Bronchial epithelial cell (primary cell): ENCODE measurements at regions not wholly inside any gene's neighbourhood (a gene's known extent, or its start where the extent isn't known, plus 50 kb on each side); places are given as distances from the start of the nearest gene placed in this dataset.

ENCODE experiments used
- DNase-seq: peaks from one replicate; pipeline ENCODE4 v3.0.0-alpha.2; 2010; ENCODE audit warnings: low read depth
- FAIRE-seq: peaks from 2 replicates; lab custom pipeline; 2011; peaks lifted over from hg19 to GRCh38; lab: Jason Lieb, UNC
- H3K27me3 ChIP-seq: 2 replicates; pipeline ENCODE4 v1.5.1; 2011; ENCODE audit warnings: low read length; ENCODE audit not compliant: control insufficient read depth, insufficient read depth
- H3K36me3 ChIP-seq: 2 replicates; pipeline ENCODE4 v1.5.1; 2011; ENCODE audit warnings: low read length; ENCODE audit not compliant: control insufficient read depth, insufficient read depth
- H3K4me3 ChIP-seq: 2 replicates; pipeline ENCODE4 v1.5.1; 2011; ENCODE audit warnings: mild to moderate bottlenecking, low read depth, low read length, control low read depth
- CTCF ChIP-seq: IDR thresholded peaks from 2 replicates; pipeline ENCODE4 v1.5.1; 2011; ENCODE audit warnings: mild to moderate bottlenecking, moderate library complexity, low read length, control low read depth, inconsistent platforms; ENCODE audit not compliant: insufficient read depth, severe bottlenecking

DNA sequence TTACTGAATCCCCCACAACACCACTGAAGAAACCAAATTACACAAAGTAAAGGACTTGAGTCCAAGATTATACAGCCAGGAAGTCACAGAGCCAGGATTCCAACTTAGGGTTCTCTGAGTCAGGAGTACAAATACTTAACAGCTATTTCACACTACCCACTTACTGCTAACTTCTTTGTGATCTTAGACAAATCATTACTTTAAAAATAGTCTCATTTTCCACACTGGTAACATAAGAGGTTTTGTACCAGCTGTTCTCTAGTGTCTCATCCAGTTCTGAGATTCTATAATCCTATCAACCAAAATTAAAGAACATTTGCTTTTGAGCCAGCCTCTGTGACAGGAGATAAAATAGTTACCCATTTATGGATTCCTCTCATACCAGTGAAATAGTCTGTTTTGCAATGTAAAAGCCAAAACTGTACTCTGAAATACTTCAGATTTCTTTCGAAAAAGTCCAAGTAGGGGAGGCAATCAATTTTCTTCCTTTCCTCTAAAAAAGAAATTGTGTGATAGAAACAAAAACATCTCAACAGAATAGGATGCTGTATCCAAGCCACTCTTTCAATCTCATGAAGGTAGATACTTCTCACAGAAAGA lies 157.6 kb downstream of the LRATD1 start:
- no peak overlapping the region for H3K4me3 ChIP-seq
- no peaks in the 10 kb centered on the region for H3K36me3 ChIP-seq
- DNase-seq, result no peak
- TF ChIP-seq CTCF, result no peak
- H3K27me3 ChIP-seq, result no peaks in the 10 kb centered on the region
- FAIRE-seq, result no peak

GRCh38 chr2:14803994-14804393 lies 171.5 kb downstream of the LRATD1 start:
- no peak overlapping the region for H3K4me3 ChIP-seq
- no peak for TF ChIP-seq CTCF
- no peaks in the 10 kb centered on the region for H3K27me3 ChIP-seq
- no peak for FAIRE-seq
- H3K36me3 ChIP-seq, result no peaks in the 10 kb centered on the region
- no peak for DNase-seq

- Histone ChIP-seq H3K27me3 (no peaks in the 10 kb centered on the region), H3K36me3 (no peaks in the 10 kb centered on the region), H3K4me3 (no peak overlapping the region)
- FAIRE-seq, result no peak
- no peak for DNase-seq
- TF ChIP-seq CTCF, result no peak
Measured at GRCh38 chr2:14804902-14805301, 172.4 kb downstream of the LRATD1 start.

GRCh38 chr2:14806613-14807012 lies 174.1 kb downstream of the LRATD1 start:
- TF ChIP-seq CTCF, result no peak
- no peak overlapping the region for H3K4me3 ChIP-seq
- no peak for DNase-seq
- H3K27me3 ChIP-seq, result no peaks in the 10 kb centered on the region
- FAIRE-seq, result no peak
- H3K36me3 ChIP-seq, result no peaks in the 10 kb centered on the region

- no peak for DNase-seq
- H3K4me3 ChIP-seq, result no peak overlapping the region
- no peak for TF ChIP-seq CTCF
- H3K36me3 ChIP-seq, result no peaks in the 10 kb centered on the region
- H3K27me3 ChIP-seq, result no peaks in the 10 kb centered on the region
- no peak for FAIRE-seq
Measured at GRCh38 chr2:14815201-14815600, 182.7 kb downstream of the LRATD1 start.
